KMS-11 (cell line): ENCODE measurements at regions not wholly inside any gene's neighbourhood (a gene's known extent, or its start where the extent isn't known, plus 50 kb on each side); places are given as distances from the start of the nearest gene placed in this dataset.

ENCODE experiments used
- H2AFZ ChIP-seq: fragments of 200-600 bp; sonication (generic); 2 replicates; pipeline ENCODE4 v1.6.1; 2016; ENCODE audit warnings: antibody characterized with exemption, mixed run types, low read depth
- H3K27ac ChIP-seq: fragments of 200-600 bp; sonication (generic); 2 replicates; pipeline ENCODE4 v1.6.1; 2016; ENCODE audit warnings: mild to moderate bottlenecking, mixed run types
- H3K27me3 ChIP-seq: fragments of 200-600 bp; sonication (generic); 2 replicates; pipeline ENCODE4 v1.6.1; 2017; ENCODE audit warnings: mild to moderate bottlenecking, low read depth, mixed run types, moderate library complexity; ENCODE audit not compliant: insufficient read depth
- H3K36me3 ChIP-seq: fragments of 200-600 bp; sonication (generic); 2 replicates; pipeline ENCODE4 v1.6.1; 2017; ENCODE audit warnings: mild to moderate bottlenecking, mixed run types; ENCODE audit not compliant: insufficient read depth
- H3K4me1 ChIP-seq: fragments of 200-600 bp; sonication (generic); 2 replicates; pipeline ENCODE4 v1.6.1; 2016; ENCODE audit warnings: mild to moderate bottlenecking, low read depth, mixed run types; ENCODE audit not compliant: poor library complexity, severe bottlenecking
- H3K4me2 ChIP-seq: fragments of 200-600 bp; sonication (generic); 2 replicates; pipeline ENCODE4 v1.7.0; 2016; ENCODE audit warnings: mild to moderate bottlenecking, mixed run types
- H3K4me3 ChIP-seq: fragments of 200-600 bp; sonication (generic); IDR thresholded peaks from 2 replicates; pipeline ENCODE4 v1.6.1; 2017; ENCODE audit warnings: low read depth, low read length, mixed read lengths; ENCODE audit not compliant: insufficient read depth
- H3K79me2 ChIP-seq: fragments of 200-600 bp; sonication (generic); 2 replicates; pipeline ENCODE4 v1.6.1; 2016; ENCODE audit warnings: low read depth, mixed run types; ENCODE audit not compliant: insufficient read depth
- H3K9ac ChIP-seq: fragments of 200-600 bp; sonication (generic); 2 replicates; pipeline ENCODE4 v1.6.1; 2016; ENCODE audit warnings: mild to moderate bottlenecking, mixed run types
- H4K20me1 ChIP-seq: fragments of 200-600 bp; sonication (generic); 2 replicates; pipeline ENCODE4 v1.6.1; 2016; ENCODE audit warnings: mild to moderate bottlenecking, mixed run types; ENCODE audit not compliant: insufficient read depth
- CTCF ChIP-seq: fragments of 200-600 bp; sonication (generic); conservative IDR thresholded peaks from 2 replicates; pipeline ENCODE4 v1.6.1; 2017; ENCODE audit warnings: low read depth, mild to moderate bottlenecking, antibody characterized with exemption, low read length, moderate library complexity, mixed read lengths

DNA sequence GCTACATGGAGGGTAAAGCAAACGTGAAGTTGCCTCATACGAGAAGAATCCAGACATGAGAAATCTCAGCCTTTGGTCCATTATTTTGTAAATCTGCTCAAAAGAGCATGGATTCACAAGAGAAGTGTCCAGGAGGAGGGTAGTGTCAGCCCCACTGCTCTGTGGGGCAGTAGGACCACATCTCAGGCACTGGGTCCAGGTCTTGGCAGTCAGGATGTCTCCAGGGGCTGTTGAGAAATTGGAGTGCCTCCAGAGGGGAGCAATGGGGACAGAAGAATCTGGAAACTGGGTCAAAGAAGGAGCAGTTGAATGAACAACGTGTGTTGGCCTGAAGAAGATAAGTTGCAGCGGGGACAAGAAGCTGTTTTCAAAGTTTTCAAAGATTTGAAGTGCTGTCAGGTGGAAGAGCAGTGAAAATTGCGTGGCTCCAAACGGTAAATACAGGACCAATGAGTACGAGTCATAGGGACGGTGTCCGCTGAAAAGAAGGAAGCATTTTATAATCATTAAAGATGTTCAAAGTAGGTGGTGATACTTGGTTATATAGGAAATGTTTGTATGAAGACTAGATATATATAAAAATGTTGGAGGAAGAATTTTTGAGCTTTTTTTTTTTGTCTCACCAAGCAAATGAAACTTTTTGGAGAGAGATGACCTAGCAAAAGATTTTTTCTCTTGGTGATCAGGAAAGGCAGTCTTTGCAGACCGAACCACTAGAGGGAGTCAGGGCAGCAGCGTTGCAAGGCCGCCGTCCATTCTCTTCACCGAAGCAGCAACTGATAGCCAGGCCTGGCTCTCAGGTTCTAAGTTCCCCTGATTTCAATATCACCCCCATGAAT, 57.1 kb upstream of the ZBED3 start:
- Histone ChIP-seq H2AFZ (no peak overlapping the region), H3K4me1 (no peaks in the 10 kb centered on the region), H4K20me1 (no peaks in the 10 kb centered on the region), H3K4me3 (no peak overlapping the region), H3K36me3 (no peaks in the 10 kb centered on the region), H3K27me3 (no peaks in the 10 kb centered on the region), H3K27ac (no peak overlapping the region), H3K9ac (no peak overlapping the region), H3K79me2 (no peaks in the 10 kb centered on the region), H3K4me2 (no peak overlapping the region)
- TF ChIP-seq CTCF: peak; percentile 81

- Histone ChIP-seq H3K9ac (no peak overlapping the region), H3K4me3 (no peak overlapping the region), H3K79me2 (no peaks in the 10 kb centered on the region), H3K27me3 (no peaks in the 10 kb centered on the region), H3K4me1 (no peaks in the 10 kb centered on the region), H3K36me3 (no peaks in the 10 kb centered on the region), H3K4me2 (no peak overlapping the region), H2AFZ (no peak overlapping the region), H4K20me1 (no peaks in the 10 kb centered on the region), H3K27ac (no peak overlapping the region)
- no peak for TF ChIP-seq CTCF
These were observed 53.3 kb upstream of the ZBED3 start for GRCh38 chr5:77140350-77140749.

DNA sequence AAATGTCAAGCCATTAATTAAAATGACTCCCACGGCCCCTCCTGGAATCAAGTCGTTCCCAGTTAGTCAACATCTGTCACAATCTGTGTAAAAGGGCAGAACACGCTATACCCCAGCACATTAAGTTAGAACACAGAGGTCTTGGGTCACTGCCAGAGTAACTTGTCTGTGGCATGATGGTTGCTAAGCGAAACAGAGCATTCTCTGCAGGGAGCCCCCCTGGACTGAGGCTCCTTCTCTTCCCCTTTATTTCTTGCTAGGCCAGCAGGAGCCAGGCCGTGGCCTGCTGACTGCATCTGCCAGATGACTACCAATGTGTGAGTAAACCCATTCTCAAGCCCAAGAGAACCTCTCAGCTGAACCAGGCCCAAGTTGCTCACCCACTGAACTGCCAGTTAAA, 51.9 kb upstream of the ZBED3 start:
- Histone ChIP-seq H2AFZ (no peak overlapping the region), H3K4me2 (no peak overlapping the region), H3K4me3 (no peak overlapping the region), H4K20me1 (no peaks in the 10 kb centered on the region), H3K27me3 (no peaks in the 10 kb centered on the region), H3K4me1 (no peaks in the 10 kb centered on the region), H3K79me2 (no peaks in the 10 kb centered on the region), H3K36me3 (no peaks in the 10 kb centered on the region), H3K27ac (no peak overlapping the region), H3K9ac (no peak overlapping the region)
- no peak for TF ChIP-seq CTCF
